SJSA1 (cell line): ENCODE measurements at regions not wholly inside any gene's neighbourhood (a gene's known extent, or its start where the extent isn't known, plus 50 kb on each side); places are given as distances from the start of the nearest gene placed in this dataset.

Experiments used
- DNase-seq, 2 experiments: peaks; one replicate each; pipeline ENCODE4 v3.0.0-alpha.2; 2015 to 2020; ENCODE audit warnings: low spot score in 2 of 2, low read depth in 1 of 2
- H3K27ac ChIP-seq: fragments of 250-450 bp; sonication (Bioruptor Pico); 2 replicates; pipeline ENCODE4 v1.5.1; 2020; ENCODE audit warnings: mild to moderate bottlenecking, moderate library complexity
- H3K27me3 ChIP-seq: fragments of 250-450 bp; sonication (Bioruptor Pico); replicated peaks from 2 replicates; pipeline ENCODE4 v1.5.1; 2020; ENCODE audit warnings: mild to moderate bottlenecking, moderate library complexity
- H3K36me3 ChIP-seq: fragments of 250-450 bp; sonication (Bioruptor Pico); 2 replicates; pipeline ENCODE4 v1.5.1; 2020; ENCODE audit warnings: mild to moderate bottlenecking
- H3K4me1 ChIP-seq: fragments of 250-450 bp; sonication (Bioruptor Pico); replicated peaks from 2 replicates; pipeline ENCODE4 v1.6.1; 2021; ENCODE audit warnings: mild to moderate bottlenecking
- H3K4me3 ChIP-seq: fragments of 250-450 bp; sonication (Bioruptor Pico); 2 replicates; pipeline ENCODE4 v1.5.1; 2020; ENCODE audit warnings: mild to moderate bottlenecking
- H3K9me3 ChIP-seq: fragments of 250-450 bp; sonication (Bioruptor Pico); replicated peaks from 2 replicates; pipeline ENCODE4 v1.5.1; 2020; ENCODE audit warnings: mild to moderate bottlenecking

GRCh38 chr1:80918380-80918779 lies 882.4 kb upstream of the ADGRL2 start:
- H3K4me3 ChIP-seq = no peak overlapping the region
- no peaks in the 10 kb centered on the region for H3K9me3 ChIP-seq
- DNase-seq = no peak
- H3K27ac ChIP-seq = no peak overlapping the region
- no peaks in the 10 kb centered on the region for H3K4me1 ChIP-seq
- no peaks in the 10 kb centered on the region for H3K27me3 ChIP-seq
- H3K36me3 ChIP-seq = no peaks in the 10 kb centered on the region

- H3K4me1 ChIP-seq = no peaks in the 10 kb centered on the region
- no peaks in the 10 kb centered on the region for H3K9me3 ChIP-seq
- no peaks in the 10 kb centered on the region for H3K27me3 ChIP-seq
- H3K4me3 ChIP-seq = no peak overlapping the region
- no peak for DNase-seq
- H3K27ac ChIP-seq = no peak overlapping the region
- H3K36me3 ChIP-seq = no peaks in the 10 kb centered on the region
Observed at GRCh38 chr1:80917826-80918225, 882.9 kb upstream of the ADGRL2 start.

- no peak for DNase-seq
- no peaks in the 10 kb centered on the region for H3K9me3 ChIP-seq
- no peak overlapping the region for H3K27ac ChIP-seq
- H3K36me3 ChIP-seq = no peaks in the 10 kb centered on the region
- no peaks in the 10 kb centered on the region for H3K27me3 ChIP-seq
- H3K4me3 ChIP-seq = no peak overlapping the region
- no peaks in the 10 kb centered on the region for H3K4me1 ChIP-seq
Observed at GRCh38 chr1:80917225-80917624, 883.5 kb upstream of the ADGRL2 start.

- no peaks in the 10 kb centered on the region for H3K9me3 ChIP-seq
- DNase-seq = no peak
- no peaks in the 10 kb centered on the region for H3K27me3 ChIP-seq
- H3K27ac ChIP-seq = no peak overlapping the region
- no peaks in the 10 kb centered on the region for H3K4me1 ChIP-seq
- no peaks in the 10 kb centered on the region for H3K36me3 ChIP-seq
- H3K4me3 ChIP-seq = no peak overlapping the region
Observed at GRCh38 chr1:80915491-80915890, 885.2 kb upstream of the ADGRL2 start.

GRCh38 chr1:80910426-80910825 lies 890.3 kb upstream of the ADGRL2 start:
- DNase-seq = no peak
- Histone ChIP-seq H3K27ac (no peak overlapping the region), H3K27me3 (no peaks in the 10 kb centered on the region), H3K9me3 (no peaks in the 10 kb centered on the region), H3K36me3 (no peaks in the 10 kb centered on the region), H3K4me1 (no peaks in the 10 kb centered on the region), H3K4me3 (no peak overlapping the region)

- Histone ChIP-seq H3K27me3 (no peaks in the 10 kb centered on the region), H3K27ac (no peak overlapping the region), H3K4me1 (no peaks in the 10 kb centered on the region), H3K4me3 (no peak overlapping the region), H3K36me3 (no peaks in the 10 kb centered on the region), H3K9me3 (no peaks in the 10 kb centered on the region)
- DNase-seq = no peak
Observed at GRCh38 chr1:80909172-80909784, 891.5 kb upstream of the ADGRL2 start.

- H3K4me1 ChIP-seq = no peaks in the 10 kb centered on the region
- H3K9me3 ChIP-seq = no peaks in the 10 kb centered on the region
- no peak overlapping the region for H3K27ac ChIP-seq
- no peaks in the 10 kb centered on the region for H3K27me3 ChIP-seq
- no peaks in the 10 kb centered on the region for H3K36me3 ChIP-seq
- no peak overlapping the region for H3K4me3 ChIP-seq
- no peak for DNase-seq
Observed at GRCh38 chr1:80896781-80897356, 903.9 kb upstream of the ADGRL2 start.

GRCh38 chr1:80894921-80895320 lies 905.8 kb upstream of the ADGRL2 start:
- Histone ChIP-seq H3K27ac (no peak overlapping the region), H3K4me3 (no peak overlapping the region), H3K4me1 (no peaks in the 10 kb centered on the region), H3K27me3 (no peaks in the 10 kb centered on the region), H3K9me3 (no peaks in the 10 kb centered on the region), H3K36me3 (no peaks in the 10 kb centered on the region)
- no peak for DNase-seq

- DNase-seq = no peak
- H3K36me3 ChIP-seq = no peaks in the 10 kb centered on the region
- H3K4me3 ChIP-seq = no peak overlapping the region
- H3K4me1 ChIP-seq = no peaks in the 10 kb centered on the region
- no peaks in the 10 kb centered on the region for H3K27me3 ChIP-seq
- H3K9me3 ChIP-seq = no peaks in the 10 kb centered on the region
- H3K27ac ChIP-seq = no peak overlapping the region
Observed at GRCh38 chr1:80893115-80893514, 907.6 kb upstream of the ADGRL2 start.

GRCh38 chr1:80892539-80892938 lies 908.2 kb upstream of the ADGRL2 start:
- Histone ChIP-seq H3K27ac (no peak overlapping the region), H3K27me3 (no peaks in the 10 kb centered on the region), H3K36me3 (no peaks in the 10 kb centered on the region), H3K4me3 (no peak overlapping the region), H3K9me3 (no peaks in the 10 kb centered on the region), H3K4me1 (no peaks in the 10 kb centered on the region)
- no peak for DNase-seq

- Histone ChIP-seq H3K27me3 (no peaks in the 10 kb centered on the region), H3K9me3 (no peaks in the 10 kb centered on the region), H3K36me3 (no peaks in the 10 kb centered on the region), H3K27ac (no peak overlapping the region), H3K4me3 (no peak overlapping the region), H3K4me1 (no peaks in the 10 kb centered on the region)
- no peak for DNase-seq
Observed at GRCh38 chr1:80891871-80892270, 908.9 kb upstream of the ADGRL2 start.

GRCh38 chr1:80882553-80882952 lies 918.2 kb upstream of the ADGRL2 start:
- Histone ChIP-seq H3K4me1 (no peaks in the 10 kb centered on the region), H3K27ac (no peak overlapping the region), H3K27me3 (no peaks in the 10 kb centered on the region), H3K36me3 (no peaks in the 10 kb centered on the region), H3K4me3 (no peak overlapping the region), H3K9me3 (no peaks in the 10 kb centered on the region)
- peak in 1 of 2 experiments; percentile 4 for DNase-seq

- no peaks in the 10 kb centered on the region for H3K36me3 ChIP-seq
- no peak overlapping the region for H3K4me3 ChIP-seq
- no peaks in the 10 kb centered on the region for H3K27me3 ChIP-seq
- no peaks in the 10 kb centered on the region for H3K4me1 ChIP-seq
- H3K9me3 ChIP-seq = no peaks in the 10 kb centered on the region
- H3K27ac ChIP-seq = no peak overlapping the region
- no peak for DNase-seq
Observed at GRCh38 chr1:80878343-80878742, 922.4 kb upstream of the ADGRL2 start.

- no peaks in the 10 kb centered on the region for H3K36me3 ChIP-seq
- H3K9me3 ChIP-seq = no peaks in the 10 kb centered on the region
Observed at GRCh38 chr1:80876035-80876434, 924.7 kb upstream of the ADGRL2 start.

GRCh38 chr1:80869299-80869698 lies 931.4 kb upstream of the ADGRL2 start:
- no peaks in the 10 kb centered on the region for H3K9me3 ChIP-seq
- DNase-seq = no peak
- no peaks in the 10 kb centered on the region for H3K36me3 ChIP-seq
- no peak overlapping the region for H3K27ac ChIP-seq
- no peak overlapping the region for H3K4me3 ChIP-seq
- no peaks in the 10 kb centered on the region for H3K4me1 ChIP-seq
- no peaks in the 10 kb centered on the region for H3K27me3 ChIP-seq

More at GRCh38 chr1:80876035-80876434, 924.7 kb upstream of the ADGRL2 start:
- no peak overlapping the region for H3K27ac ChIP-seq
- no peak for DNase-seq
- H3K4me1 ChIP-seq = no peaks in the 10 kb centered on the region
- no peaks in the 10 kb centered on the region for H3K27me3 ChIP-seq
- no peak overlapping the region for H3K4me3 ChIP-seq
